ENCODE measurements at regions not wholly inside any gene's neighbourhood (a gene's known extent, or its start where the extent isn't known, plus 50 kb on each side); places are given as distances from the start of the nearest gene placed in this dataset.

DNA sequence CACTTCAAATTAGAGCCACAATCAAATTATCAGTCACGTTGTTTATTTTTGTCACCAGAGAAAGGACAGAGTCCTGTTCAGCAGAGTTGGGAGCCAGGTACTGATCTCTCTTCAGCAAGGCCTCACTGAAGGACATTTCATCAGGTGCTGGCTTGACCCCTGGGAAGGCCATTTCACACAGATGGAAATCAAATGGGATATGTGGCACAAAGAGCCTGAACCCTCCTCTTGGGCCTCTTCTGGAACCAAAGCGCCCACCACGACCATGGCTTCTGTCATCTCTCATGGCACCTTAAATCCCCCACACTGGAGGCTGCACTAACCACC lies 121.5 kb downstream of the PTCSC3 start:
- TF ChIP-seq, protein P1, sequence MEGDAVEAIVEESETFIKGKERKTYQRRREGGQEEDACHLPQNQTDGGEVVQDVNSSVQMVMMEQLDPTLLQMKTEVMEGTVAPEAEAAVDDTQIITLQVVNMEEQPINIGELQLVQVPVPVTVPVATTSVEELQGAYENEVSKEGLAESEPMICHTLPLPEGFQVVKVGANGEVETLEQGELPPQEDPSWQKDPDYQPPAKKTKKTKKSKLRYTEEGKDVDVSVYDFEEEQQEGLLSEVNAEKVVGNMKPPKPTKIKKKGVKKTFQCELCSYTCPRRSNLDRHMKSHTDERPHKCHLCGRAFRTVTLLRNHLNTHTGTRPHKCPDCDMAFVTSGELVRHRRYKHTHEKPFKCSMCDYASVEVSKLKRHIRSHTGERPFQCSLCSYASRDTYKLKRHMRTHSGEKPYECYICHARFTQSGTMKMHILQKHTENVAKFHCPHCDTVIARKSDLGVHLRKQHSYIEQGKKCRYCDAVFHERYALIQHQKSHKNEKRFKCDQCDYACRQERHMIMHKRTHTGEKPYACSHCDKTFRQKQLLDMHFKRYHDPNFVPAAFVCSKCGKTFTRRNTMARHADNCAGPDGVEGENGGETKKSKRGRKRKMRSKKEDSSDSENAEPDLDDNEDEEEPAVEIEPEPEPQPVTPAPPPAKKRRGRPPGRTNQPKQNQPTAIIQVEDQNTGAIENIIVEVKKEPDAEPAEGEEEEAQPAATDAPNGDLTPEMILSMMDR (IDR thresholded peaks at IDR 0.05) = no peak
- ATAC-seq (no peak), DNase-seq (no peak)
- H3K4me3 ChIP-seq = no peak overlapping the region
- no peaks in the 10 kb centered on the region for H3K36me3 ChIP-seq
- no peaks in the 10 kb centered on the region for H3K4me1 ChIP-seq
- intact Hi-C loops (cut with DNase I) = no loop called here
- H3K27ac ChIP-seq = no peak overlapping the region
- H3K27me3 ChIP-seq (ENCODE audit: low read depth) = no peaks in the 10 kb centered on the region
- H3K9me3 ChIP-seq = no peaks in the 10 kb centered on the region

DNA sequence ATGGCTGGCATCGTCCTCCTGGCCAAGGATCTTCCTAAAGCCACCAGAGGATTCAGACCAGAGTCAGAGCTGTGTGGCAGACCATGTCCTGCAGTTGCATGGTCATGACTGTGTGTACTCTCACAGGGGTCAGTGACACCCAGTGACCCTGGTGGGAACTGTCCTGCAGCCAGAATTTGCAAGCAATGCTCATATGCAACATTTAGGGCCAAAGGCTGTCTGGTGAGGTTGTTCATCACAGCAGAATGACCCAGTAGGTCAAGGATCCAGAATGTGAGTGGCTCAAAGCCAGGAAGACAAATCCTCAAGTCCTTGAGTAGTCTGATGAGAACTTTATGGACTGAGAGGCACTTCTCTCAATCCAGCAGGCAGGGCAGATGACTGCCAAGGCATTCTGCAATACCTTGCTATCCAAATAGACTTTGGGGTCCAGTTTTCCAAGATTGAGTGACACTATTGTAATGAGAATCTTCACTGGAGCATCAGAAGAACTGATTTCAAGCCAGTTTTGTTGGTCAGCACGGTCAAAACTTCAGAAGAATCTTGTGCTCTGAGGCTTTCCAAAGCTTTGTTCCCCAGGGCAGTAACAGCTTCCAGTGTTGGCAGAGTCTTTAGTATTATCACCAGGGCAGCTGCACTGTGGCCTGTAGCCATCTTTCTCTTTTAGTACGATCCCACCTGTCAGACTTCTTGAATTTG lies 122.0 kb downstream of the PTCSC3 start:
- DNase-seq = no peak
- TF ChIP-seq, protein P1 (IDR thresholded peaks at IDR 0.05) = no peak
- no peak overlapping the region for H3K27ac ChIP-seq
- no peaks in the 10 kb centered on the region for H3K4me1 ChIP-seq
- no peaks in the 10 kb centered on the region for H3K27me3 ChIP-seq (ENCODE audit: low read depth)
- no peaks in the 10 kb centered on the region for H3K36me3 ChIP-seq
- intact Hi-C loops (cut with DNase I) = no loop called here
- no peak for ATAC-seq
- H3K4me3 ChIP-seq = no peak overlapping the region
- H3K9me3 ChIP-seq = no peaks in the 10 kb centered on the region

DNA sequence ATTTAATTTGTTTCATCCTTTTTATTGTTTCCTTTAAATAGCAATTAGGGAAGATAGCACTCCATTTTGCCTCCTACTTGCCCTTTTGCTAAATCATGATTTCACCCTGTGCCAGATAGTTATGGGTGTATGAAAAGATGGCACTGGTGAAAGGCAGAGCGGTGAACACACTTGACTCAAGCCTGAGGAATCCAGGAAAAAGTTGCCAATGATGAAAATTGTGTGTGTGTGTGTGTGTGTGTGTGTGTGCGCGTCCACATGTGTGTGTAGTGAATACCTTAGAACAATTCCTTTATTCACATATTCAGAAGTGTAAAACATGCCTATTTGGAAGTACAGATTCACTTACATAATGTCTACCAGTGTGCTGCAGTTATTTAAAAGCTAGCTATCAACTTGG lies 123.8 kb downstream of the PTCSC3 start:
- intact Hi-C loops (cut with DNase I) = no loop called here
- Histone ChIP-seq H3K9me3 (no peaks in the 10 kb centered on the region), H3K27me3 (ENCODE audit: low read depth) (no peaks in the 10 kb centered on the region), H3K27ac (no peak overlapping the region), H3K4me3 (no peak overlapping the region), H3K36me3 (no peaks in the 10 kb centered on the region), H3K4me1 (no peaks in the 10 kb centered on the region)
- TF ChIP-seq, protein P1 (IDR thresholded peaks at IDR 0.05) = no peak
- no peak for ATAC-seq
- no peak for DNase-seq

DNA sequence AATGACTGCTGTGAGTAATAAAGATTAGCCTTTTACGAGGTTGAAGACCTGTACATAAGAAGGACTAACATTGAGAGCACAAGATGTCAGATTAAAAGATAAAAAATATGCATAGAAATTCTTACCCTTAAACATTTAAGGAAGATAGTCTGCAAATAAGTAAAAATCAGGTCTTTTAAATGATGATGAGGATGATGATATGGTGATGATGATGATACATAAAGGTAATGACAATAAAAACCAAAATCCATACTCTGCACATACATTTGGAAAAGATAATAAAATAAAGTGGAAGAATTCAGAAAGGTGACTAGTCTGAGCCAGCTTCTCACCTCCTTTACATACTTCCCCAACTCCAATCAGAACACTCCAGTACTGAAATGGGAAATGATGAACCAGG lies 124.5 kb downstream of the PTCSC3 start:
- no peaks in the 10 kb centered on the region for H3K9me3 ChIP-seq
- TF ChIP-seq, protein P1 (IDR thresholded peaks at IDR 0.05) = no peak
- H3K27ac ChIP-seq = no peak overlapping the region
- DNase-seq = no peak
- intact Hi-C loops (cut with DNase I) = no loop called here
- H3K4me3 ChIP-seq = no peak overlapping the region
- no peaks in the 10 kb centered on the region for H3K36me3 ChIP-seq
- no peaks in the 10 kb centered on the region for H3K27me3 ChIP-seq (ENCODE audit: low read depth)
- H3K4me1 ChIP-seq = no peaks in the 10 kb centered on the region
- ATAC-seq = no peak

DNA sequence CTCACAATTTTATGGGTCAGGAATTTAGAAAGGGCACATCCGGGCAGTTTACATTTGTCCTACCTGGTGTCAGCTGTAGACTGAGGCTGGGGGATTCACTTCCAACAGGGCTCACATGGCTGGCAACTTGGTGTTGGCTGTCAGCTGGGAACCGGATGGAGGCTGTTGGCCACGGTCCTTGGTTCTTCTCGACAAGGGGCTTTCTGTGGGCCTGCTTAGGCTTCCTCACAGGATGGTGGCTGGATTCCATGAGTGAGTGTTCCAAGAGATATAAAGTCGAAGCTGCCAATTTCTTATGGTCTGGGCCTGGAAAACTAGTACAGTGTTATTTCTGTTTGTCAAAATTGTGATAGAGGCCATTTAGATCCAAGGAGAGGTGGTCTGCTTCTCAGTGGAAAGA lies 127.9 kb downstream of the PTCSC3 start:
- TF ChIP-seq, protein P1 (IDR thresholded peaks at IDR 0.05) = no peak
- no peak for ATAC-seq
- Histone ChIP-seq H3K36me3 (no peaks in the 10 kb centered on the region), H3K9me3 (no peaks in the 10 kb centered on the region), H3K27me3 (ENCODE audit: low read depth) (no peaks in the 10 kb centered on the region), H3K4me3 (no peak overlapping the region), H3K4me1 (no peaks in the 10 kb centered on the region), H3K27ac (no peak overlapping the region)
- intact Hi-C loops (cut with DNase I) = no loop called here
- DNase-seq = no peak
